ENCODE measurements at regions not wholly inside any gene's neighbourhood (a gene's known extent, or its start where the extent isn't known, plus 50 kb on each side); places are given as distances from the start of the nearest gene placed in this dataset.

GRCh38 chr11:112806876-112807275, 154.3 kb upstream of the NCAM1 start:
- H3K27me3 Mint-ChIP-seq (ENCODE audit: insufficient read depth), result no peaks in the 10 kb centered on the region
- no peak for DNase-seq
- H3K9me3 Mint-ChIP-seq, result peaks cover 44% of the 10 kb centered on the region
- no peaks in the 10 kb centered on the region for H3K36me3 Mint-ChIP-seq (ENCODE audit: low read depth)
- H3K27ac Mint-ChIP-seq, result no peak overlapping the region
- H3K4me3 Mint-ChIP-seq, result no peak overlapping the region
- no peak for TF ChIP-seq CTCF (IDR thresholded peaks at IDR 0.05)
- H3K4me1 Mint-ChIP-seq (ENCODE audit: low read depth), result no peaks in the 10 kb centered on the region

- H3K27ac Mint-ChIP-seq, result no peak overlapping the region
- no peak for DNase-seq
- no peaks in the 10 kb centered on the region for H3K27me3 Mint-ChIP-seq (ENCODE audit: insufficient read depth)
Measured at GRCh38 chr11:112809429-112809828, 151.8 kb upstream of the NCAM1 start.

GRCh38 chr11:112810951-112811350, 150.3 kb upstream of the NCAM1 start:
- no peak for TF ChIP-seq CTCF (IDR thresholded peaks at IDR 0.05)
- Mint-ChIP-seq H3K27me3 (ENCODE audit: insufficient read depth) (no peaks in the 10 kb centered on the region), H3K36me3 (ENCODE audit: low read depth) (no peaks in the 10 kb centered on the region), H3K4me1 (ENCODE audit: low read depth) (no peaks in the 10 kb centered on the region), H3K9me3 (peaks cover 56% of the 10 kb centered on the region), H3K4me3 (no peak overlapping the region), H3K27ac (no peak overlapping the region)
- no peak for DNase-seq

More at GRCh38 chr11:112809429-112809828, 151.8 kb upstream of the NCAM1 start:
- H3K9me3 Mint-ChIP-seq, result peaks cover 60% of the 10 kb centered on the region
- H3K4me1 Mint-ChIP-seq (ENCODE audit: low read depth), result no peaks in the 10 kb centered on the region
- H3K36me3 Mint-ChIP-seq (ENCODE audit: low read depth), result no peaks in the 10 kb centered on the region
- H3K4me3 Mint-ChIP-seq, result no peak overlapping the region
- no peak for TF ChIP-seq CTCF (IDR thresholded peaks at IDR 0.05)

- Mint-ChIP-seq H3K9me3 (peaks cover 59% of the 10 kb centered on the region), H3K27me3 (ENCODE audit: insufficient read depth) (no peaks in the 10 kb centered on the region), H3K4me3 (no peak overlapping the region), H3K4me1 (ENCODE audit: low read depth) (no peaks in the 10 kb centered on the region), H3K36me3 (ENCODE audit: low read depth) (no peaks in the 10 kb centered on the region), H3K27ac (no peak overlapping the region)
- DNase-seq, result no peak
- no peak for TF ChIP-seq CTCF (IDR thresholded peaks at IDR 0.05)
Measured at GRCh38 chr11:112811783-112812182, 149.4 kb upstream of the NCAM1 start.

GRCh38 chr11:112812729-112813128, 148.5 kb upstream of the NCAM1 start:
- Mint-ChIP-seq H3K4me3 (no peak overlapping the region), H3K4me1 (ENCODE audit: low read depth) (no peaks in the 10 kb centered on the region), H3K27me3 (ENCODE audit: insufficient read depth) (no peaks in the 10 kb centered on the region), H3K36me3 (ENCODE audit: low read depth) (no peaks in the 10 kb centered on the region), H3K9me3 (peaks cover 60% of the 10 kb centered on the region), H3K27ac (no peak overlapping the region)
- no peak for DNase-seq
- no peak for TF ChIP-seq CTCF (IDR thresholded peaks at IDR 0.05)

GRCh38 chr11:112814168-112814567, 147.1 kb upstream of the NCAM1 start:
- H3K4me3 Mint-ChIP-seq, result no peak overlapping the region
- peaks cover 57% of the 10 kb centered on the region for H3K9me3 Mint-ChIP-seq
- H3K4me1 Mint-ChIP-seq (ENCODE audit: low read depth), result no peaks in the 10 kb centered on the region
- no peak for DNase-seq
- H3K27ac Mint-ChIP-seq, result no peak overlapping the region
- no peak for TF ChIP-seq CTCF (IDR thresholded peaks at IDR 0.05)
- no peaks in the 10 kb centered on the region for H3K36me3 Mint-ChIP-seq (ENCODE audit: low read depth)
- no peaks in the 10 kb centered on the region for H3K27me3 Mint-ChIP-seq (ENCODE audit: insufficient read depth)

Measured in HFFc6 (cell line).